ENCODE measurements at regions not wholly inside any gene's neighbourhood (a gene's known extent, or its start where the extent isn't known, plus 50 kb on each side); places are given as distances from the start of the nearest gene placed in this dataset.

DNA sequence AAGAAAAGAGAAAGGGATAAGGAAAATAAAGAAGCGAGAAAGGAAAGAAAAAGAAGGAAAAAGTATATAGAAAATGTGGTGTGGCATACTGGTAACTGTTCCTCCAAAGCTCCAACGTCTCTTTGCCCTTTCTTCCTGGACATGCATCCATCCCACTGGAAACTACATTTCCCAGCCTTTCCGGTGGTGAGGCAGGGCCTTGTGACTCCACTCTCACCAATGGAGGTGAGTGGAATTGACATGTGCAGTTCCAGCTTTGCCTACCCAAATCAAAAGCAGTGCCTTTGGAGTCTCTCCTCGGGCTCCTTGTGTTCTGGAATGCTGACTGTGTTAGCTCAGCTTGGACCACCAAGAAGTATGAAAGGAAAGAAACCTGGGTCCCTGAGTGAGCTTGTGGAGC, 161.2 kb downstream of the KCNA5 start:
- H3K9me3 Mint-ChIP-seq = no peaks in the 10 kb centered on the region
- Histone ChIP-seq H3K4me1 (ENCODE audit: control insufficient read depth in 1 of 2, extremely low read depth in 1 of 2, insufficient read depth in 2 of 2, low read length in 2 of 2) (no peaks in the 10 kb centered on the region), H3K27ac (ENCODE audit: low read length) (no peak overlapping the region), H3K9me3 (no peaks in the 10 kb centered on the region), H3K4me3 (ENCODE audit: control insufficient read depth in 1 of 2, extremely low read depth in 1 of 2, low read length in 1 of 2) (no peak overlapping the region), H3K36me3 (ENCODE audit: control insufficient read depth in 2 of 2, extremely low read depth in 1 of 2, insufficient read depth in 1 of 2, low read length in 1 of 2) (no peaks in the 10 kb centered on the region), H3K27me3 (replicated peaks in 1 of 2; ENCODE audit: control insufficient read depth in 2 of 2, extremely low read depth in 1 of 2, insufficient read depth in 2 of 2, low read length in 1 of 2) (peaks cover 0 to 15% of the 10 kb centered on the region in 2 experiments)
- DNase-seq (no peak), ATAC-seq (replicated peaks in 1 of 4) (no peak)
- no peak overlapping the region for H3K4me3 Mint-ChIP-seq
- 67% methylated on average over 1 of the region's 4 CpGs for WGBS (ENCODE audit: insufficient coverage)
- ChIA-PET CTCF (no interaction called here), POLR2A (no interaction called here)
- H3K27ac Mint-ChIP-seq = no peak overlapping the region
- H3K27me3 Mint-ChIP-seq = peaks cover 4 to 5% of the 10 kb centered on the region in 2 donors
- no peaks in the 10 kb centered on the region for H3K36me3 Mint-ChIP-seq
- no peaks in the 10 kb centered on the region for H3K4me1 Mint-ChIP-seq

DNA sequence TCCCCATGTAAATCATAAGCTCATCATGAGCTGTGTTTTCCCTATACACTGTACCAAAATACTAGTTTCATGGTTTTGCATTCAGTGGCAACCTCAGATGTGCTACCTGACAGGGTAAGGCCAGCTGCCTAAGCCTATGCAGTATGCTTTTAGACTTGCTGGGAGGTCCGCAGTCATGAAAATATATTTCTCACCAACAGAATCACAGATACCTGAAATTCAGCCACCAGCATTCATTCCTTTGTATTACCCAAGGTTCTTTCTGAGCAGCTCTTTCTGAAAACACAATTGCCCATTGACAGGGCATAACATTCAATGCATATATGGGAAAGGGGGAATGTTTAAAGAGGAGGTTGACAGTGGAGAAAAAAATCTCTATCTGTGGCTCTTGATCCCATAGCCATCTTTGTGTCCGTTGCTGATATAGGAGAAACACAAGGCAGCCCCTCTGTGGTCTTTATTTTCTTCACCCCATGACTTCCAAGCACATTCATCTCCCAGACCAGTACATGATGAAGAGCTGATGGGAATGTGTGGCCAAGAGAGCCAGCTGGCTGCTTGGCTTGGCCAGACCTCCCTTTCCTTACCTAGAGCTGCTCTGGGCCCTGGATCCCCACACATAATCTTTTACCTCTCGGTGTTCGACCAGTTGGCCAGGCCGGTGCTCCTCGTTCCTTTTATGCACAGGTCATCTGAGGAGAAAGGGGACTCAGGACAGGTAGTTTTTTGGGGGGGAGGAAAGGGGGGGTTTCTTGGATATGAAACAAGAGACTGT, 162.9 kb downstream of the KCNA5 start:
- no peaks in the 10 kb centered on the region for H3K36me3 Mint-ChIP-seq
- 100% methylated on average over 2 of the region's 6 CpGs for WGBS (ENCODE audit: insufficient coverage)
- no peak for DNase-seq
- Histone ChIP-seq H3K4me3 (ENCODE audit: control insufficient read depth in 1 of 2, extremely low read depth in 1 of 2, low read length in 1 of 2) (no peak overlapping the region), H3K9me3 (no peaks in the 10 kb centered on the region), H3K27me3 (replicated peaks in 1 of 2; ENCODE audit: control insufficient read depth in 2 of 2, extremely low read depth in 1 of 2, insufficient read depth in 2 of 2, low read length in 1 of 2) (peaks cover 0 to 10% of the 10 kb centered on the region in 2 experiments), H3K4me1 (ENCODE audit: control insufficient read depth in 1 of 2, extremely low read depth in 1 of 2, insufficient read depth in 2 of 2, low read length in 2 of 2) (no peaks in the 10 kb centered on the region), H3K27ac (ENCODE audit: low read length) (no peak overlapping the region), H3K36me3 (ENCODE audit: control insufficient read depth in 2 of 2, extremely low read depth in 1 of 2, insufficient read depth in 1 of 2, low read length in 1 of 2) (no peaks in the 10 kb centered on the region)
- peaks cover 2 to 9% of the 10 kb centered on the region in 2 donors for H3K27me3 Mint-ChIP-seq
- no peak for ATAC-seq (replicated peaks in 1 of 4)
- no peak overlapping the region for H3K4me3 Mint-ChIP-seq
- CTCF ChIA-PET = interaction anchor here in 1 of 2 donors (0.9 kb wide), 1 partner anchor 15 kb away, joined by 4 read pairs; no protein-coding TSS in a partner anchor
- no peaks in the 10 kb centered on the region for H3K4me1 Mint-ChIP-seq
- POLR2A ChIA-PET = no interaction called here
- no peak overlapping the region for H3K27ac Mint-ChIP-seq
- no peaks in the 10 kb centered on the region for H3K9me3 Mint-ChIP-seq

DNA sequence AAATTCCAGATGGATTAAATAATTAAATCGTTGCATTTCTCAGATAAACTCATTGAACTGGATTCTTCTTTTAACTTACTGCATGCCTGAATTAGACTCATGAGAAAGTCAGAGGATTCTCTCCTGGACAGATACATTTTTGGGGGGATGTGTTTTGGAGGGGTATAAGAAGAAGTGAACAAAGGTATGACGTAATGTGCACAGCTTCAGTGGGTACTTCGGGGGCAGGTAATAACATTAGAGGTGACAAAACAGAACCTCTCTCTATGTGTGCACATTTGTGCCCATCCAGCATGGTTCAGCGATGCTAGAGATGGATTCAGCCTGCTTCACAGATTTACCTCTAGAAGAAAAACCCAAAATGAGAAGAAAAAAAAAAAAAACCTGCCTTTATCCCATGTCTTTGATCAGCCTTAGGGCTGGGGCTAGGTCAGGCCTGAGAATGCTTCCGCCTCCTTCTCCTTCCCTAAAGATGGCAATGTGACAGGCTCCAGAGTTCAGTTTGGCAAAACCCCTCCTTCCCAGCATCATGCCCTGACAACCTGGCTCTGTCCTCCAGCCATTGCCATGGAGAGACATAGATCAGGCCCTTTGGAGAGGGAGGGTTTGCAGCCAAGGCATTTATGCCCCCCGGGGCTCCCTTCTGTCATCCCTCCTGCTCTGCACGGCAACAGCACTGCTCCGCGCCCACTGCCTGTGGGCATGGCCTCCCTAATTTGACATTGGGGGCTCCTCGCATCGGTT, 166.7 kb downstream of the KCNA5 start:
- Mint-ChIP-seq H3K27ac (no peak overlapping the region), H3K4me1 (no peaks in the 10 kb centered on the region), H3K9me3 (no peaks in the 10 kb centered on the region), H3K36me3 (no peaks in the 10 kb centered on the region), H3K27me3 (peaks cover 15% of the 10 kb centered on the region in 2 donors), H3K4me3 (no peak overlapping the region)
- H3K9me3 ChIP-seq = no peaks in the 10 kb centered on the region
- POLR2A ChIA-PET = no interaction called here
- peaks cover 0 to 7% of the 10 kb centered on the region in 2 experiments for H3K27me3 ChIP-seq (replicated peaks in 1 of 2; ENCODE audit: control insufficient read depth in 2 of 2, extremely low read depth in 1 of 2, insufficient read depth in 2 of 2, low read length in 1 of 2)
- no peaks in the 10 kb centered on the region for H3K36me3 ChIP-seq (ENCODE audit: control insufficient read depth in 2 of 2, extremely low read depth in 1 of 2, insufficient read depth in 1 of 2, low read length in 1 of 2)
- ATAC-seq (replicated peaks in 1 of 4) = no peak
- no peak for DNase-seq
- 94% methylated on average over 5 of the region's 11 CpGs for WGBS (ENCODE audit: insufficient coverage)
- H3K4me3 ChIP-seq (ENCODE audit: control insufficient read depth in 1 of 2, extremely low read depth in 1 of 2, low read length in 1 of 2) = no peak overlapping the region
- no peak overlapping the region for H3K27ac ChIP-seq (ENCODE audit: low read length)
- CTCF ChIA-PET = no interaction called here
- no peaks in the 10 kb centered on the region for H3K4me1 ChIP-seq (ENCODE audit: control insufficient read depth in 1 of 2, extremely low read depth in 1 of 2, insufficient read depth in 2 of 2, low read length in 2 of 2)

DNA sequence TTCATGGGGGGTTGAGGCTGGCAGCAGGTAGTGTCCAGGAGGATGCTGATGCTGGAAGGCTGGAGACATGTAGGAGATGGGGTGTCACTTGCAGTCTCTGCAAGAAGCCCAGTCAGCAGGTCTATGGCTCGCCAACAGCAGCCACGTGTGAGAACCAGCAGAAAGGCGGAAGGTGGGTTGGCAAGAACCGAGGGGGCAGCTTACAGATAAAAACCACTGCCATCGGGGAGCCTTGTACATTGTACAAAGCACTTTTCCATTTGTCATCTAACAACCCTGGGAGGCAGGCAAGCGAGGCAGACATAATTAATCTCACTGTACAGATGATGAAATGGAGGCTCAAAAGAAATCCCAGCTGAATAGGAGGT, 167.2 kb downstream of the KCNA5 start:
- Histone ChIP-seq H3K4me1 (ENCODE audit: control insufficient read depth in 1 of 2, extremely low read depth in 1 of 2, insufficient read depth in 2 of 2, low read length in 2 of 2) (no peaks in the 10 kb centered on the region), H3K4me3 (ENCODE audit: control insufficient read depth in 1 of 2, extremely low read depth in 1 of 2, low read length in 1 of 2) (no peak overlapping the region), H3K9me3 (no peaks in the 10 kb centered on the region), H3K27ac (ENCODE audit: low read length) (no peak overlapping the region), H3K27me3 (replicated peaks in 1 of 2; ENCODE audit: control insufficient read depth in 2 of 2, extremely low read depth in 1 of 2, insufficient read depth in 2 of 2, low read length in 1 of 2) (peaks cover 0 to 10% of the 10 kb centered on the region in 2 experiments), H3K36me3 (ENCODE audit: control insufficient read depth in 2 of 2, extremely low read depth in 1 of 2, insufficient read depth in 1 of 2, low read length in 1 of 2) (no peaks in the 10 kb centered on the region)
- DNase-seq (no peak), ATAC-seq (replicated peaks in 1 of 4) (no peak)
- no peaks in the 10 kb centered on the region for H3K4me1 Mint-ChIP-seq
- POLR2A ChIA-PET = no interaction called here
- H3K4me3 Mint-ChIP-seq = no peak overlapping the region
- H3K36me3 Mint-ChIP-seq = no peaks in the 10 kb centered on the region
- CTCF ChIA-PET = no interaction called here
- H3K9me3 Mint-ChIP-seq = no peaks in the 10 kb centered on the region
- H3K27ac Mint-ChIP-seq = no peak overlapping the region
- H3K27me3 Mint-ChIP-seq = peaks cover 15% of the 10 kb centered on the region in 2 donors
- 92% methylated on average over 2 of the region's 6 CpGs for WGBS (ENCODE audit: insufficient coverage)

DNA sequence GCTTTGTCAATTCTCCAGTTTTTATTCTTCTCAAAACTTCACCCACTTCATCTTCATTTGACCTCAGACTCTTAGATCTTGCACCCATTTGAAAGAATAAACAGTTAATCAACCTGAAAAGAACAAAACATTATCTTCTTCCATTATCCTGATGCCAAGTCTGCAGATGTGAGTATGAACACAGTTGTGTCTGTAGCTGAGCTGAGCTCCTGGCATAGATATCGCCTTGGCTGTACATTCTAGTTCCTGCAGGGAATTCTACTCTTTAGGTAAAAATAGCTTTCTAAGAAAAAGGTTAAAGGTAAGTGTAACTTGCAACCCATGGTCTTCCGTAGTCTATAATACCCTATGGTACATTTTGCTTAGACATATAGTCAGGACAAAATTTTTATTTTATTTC, 169.7 kb downstream of the KCNA5 start:
- Mint-ChIP-seq H3K4me1 (no peaks in the 10 kb centered on the region), H3K27ac (no peak overlapping the region), H3K36me3 (no peaks in the 10 kb centered on the region), H3K9me3 (no peaks in the 10 kb centered on the region), H3K4me3 (no peak overlapping the region), H3K27me3 (peaks cover 15 to 23% of the 10 kb centered on the region in 2 donors)
- ChIA-PET CTCF (no interaction called here), POLR2A (no interaction called here)
- Histone ChIP-seq H3K36me3 (ENCODE audit: control insufficient read depth in 2 of 2, extremely low read depth in 1 of 2, insufficient read depth in 1 of 2, low read length in 1 of 2) (no peaks in the 10 kb centered on the region), H3K9me3 (no peaks in the 10 kb centered on the region), H3K4me3 (ENCODE audit: control insufficient read depth in 1 of 2, extremely low read depth in 1 of 2, low read length in 1 of 2) (no peak overlapping the region), H3K27me3 (replicated peaks in 1 of 2; ENCODE audit: control insufficient read depth in 2 of 2, extremely low read depth in 1 of 2, insufficient read depth in 2 of 2, low read length in 1 of 2) (peaks cover 0 to 18% of the 10 kb centered on the region in 2 experiments), H3K4me1 (ENCODE audit: control insufficient read depth in 1 of 2, extremely low read depth in 1 of 2, insufficient read depth in 2 of 2, low read length in 2 of 2) (no peaks in the 10 kb centered on the region), H3K27ac (ENCODE audit: low read length) (no peak overlapping the region)
- no CpG with 5 or more reads among the region's 2 CpGs for WGBS (ENCODE audit: insufficient coverage)
- DNase-seq = no peak
- no peak for ATAC-seq (replicated peaks in 1 of 4)

DNA sequence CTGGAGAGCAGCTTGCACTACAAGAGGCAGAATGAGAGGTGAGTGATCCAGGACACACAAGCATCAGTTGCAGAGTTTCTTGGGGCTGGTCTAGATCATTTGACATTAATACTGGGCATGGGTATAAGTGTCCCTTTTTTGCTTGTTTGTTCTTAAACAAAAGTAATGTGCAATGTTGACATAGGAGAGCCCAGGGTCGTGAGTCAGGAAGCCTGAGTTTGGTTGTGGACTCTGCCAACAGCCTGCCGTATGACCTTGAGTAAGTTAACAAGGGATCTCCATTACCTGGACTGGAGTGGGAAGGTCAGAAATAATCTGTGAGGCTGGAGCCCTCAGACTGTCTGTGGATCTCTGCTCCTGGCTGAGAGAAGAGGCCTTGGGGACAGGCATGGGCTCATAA, 170.3 kb downstream of the KCNA5 start:
- ChIA-PET CTCF (no interaction called here), POLR2A (no interaction called here)
- Mint-ChIP-seq H3K4me3 (no peak overlapping the region), H3K9me3 (no peaks in the 10 kb centered on the region), H3K27me3 (peaks cover 15 to 23% of the 10 kb centered on the region in 2 donors), H3K36me3 (no peaks in the 10 kb centered on the region), H3K27ac (no peak overlapping the region), H3K4me1 (no peaks in the 10 kb centered on the region)
- ATAC-seq (replicated peaks in 1 of 4) (no peak), DNase-seq (no peak)
- H3K4me3 ChIP-seq (ENCODE audit: control insufficient read depth in 1 of 2, extremely low read depth in 1 of 2, low read length in 1 of 2) = no peak overlapping the region
- no peak overlapping the region for H3K27ac ChIP-seq (ENCODE audit: low read length)
- H3K4me1 ChIP-seq (ENCODE audit: control insufficient read depth in 1 of 2, extremely low read depth in 1 of 2, insufficient read depth in 2 of 2, low read length in 2 of 2) = no peaks in the 10 kb centered on the region
- peaks cover 0 to 18% of the 10 kb centered on the region in 2 experiments for H3K27me3 ChIP-seq (replicated peaks in 1 of 2; ENCODE audit: control insufficient read depth in 2 of 2, extremely low read depth in 1 of 2, insufficient read depth in 2 of 2, low read length in 1 of 2)
- no peaks in the 10 kb centered on the region for H3K36me3 ChIP-seq (ENCODE audit: control insufficient read depth in 2 of 2, extremely low read depth in 1 of 2, insufficient read depth in 1 of 2, low read length in 1 of 2)
- WGBS (ENCODE audit: insufficient coverage) = 69% methylated on average over 2 of the region's 2 CpGs
- no peaks in the 10 kb centered on the region for H3K9me3 ChIP-seq
